ENCODE measurements at regions not wholly inside any gene's neighbourhood (a gene's known extent, or its start where the extent isn't known, plus 50 kb on each side); places are given as distances from the start of the nearest gene placed in this dataset.

DNA sequence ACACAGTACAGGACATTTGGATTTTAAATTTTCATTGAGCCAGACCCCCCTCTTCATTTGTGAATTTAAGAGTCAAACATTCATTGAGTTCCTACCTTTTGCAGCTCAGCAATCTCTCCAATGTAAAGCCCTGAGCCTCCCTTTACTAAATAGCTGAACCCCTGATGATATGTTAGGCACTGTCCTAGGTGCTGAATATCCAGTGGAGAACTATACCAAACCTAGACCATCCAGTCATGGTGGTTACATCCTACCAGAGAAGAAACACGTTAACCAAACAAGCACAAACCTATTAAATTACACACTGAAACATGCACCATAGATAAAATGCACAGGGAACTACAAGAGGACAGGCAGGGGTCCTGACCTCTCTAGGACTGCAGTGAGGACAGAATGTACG lies 1585.3 kb upstream of the TMEM132C start:
- TF ChIP-seq, protein P1, sequence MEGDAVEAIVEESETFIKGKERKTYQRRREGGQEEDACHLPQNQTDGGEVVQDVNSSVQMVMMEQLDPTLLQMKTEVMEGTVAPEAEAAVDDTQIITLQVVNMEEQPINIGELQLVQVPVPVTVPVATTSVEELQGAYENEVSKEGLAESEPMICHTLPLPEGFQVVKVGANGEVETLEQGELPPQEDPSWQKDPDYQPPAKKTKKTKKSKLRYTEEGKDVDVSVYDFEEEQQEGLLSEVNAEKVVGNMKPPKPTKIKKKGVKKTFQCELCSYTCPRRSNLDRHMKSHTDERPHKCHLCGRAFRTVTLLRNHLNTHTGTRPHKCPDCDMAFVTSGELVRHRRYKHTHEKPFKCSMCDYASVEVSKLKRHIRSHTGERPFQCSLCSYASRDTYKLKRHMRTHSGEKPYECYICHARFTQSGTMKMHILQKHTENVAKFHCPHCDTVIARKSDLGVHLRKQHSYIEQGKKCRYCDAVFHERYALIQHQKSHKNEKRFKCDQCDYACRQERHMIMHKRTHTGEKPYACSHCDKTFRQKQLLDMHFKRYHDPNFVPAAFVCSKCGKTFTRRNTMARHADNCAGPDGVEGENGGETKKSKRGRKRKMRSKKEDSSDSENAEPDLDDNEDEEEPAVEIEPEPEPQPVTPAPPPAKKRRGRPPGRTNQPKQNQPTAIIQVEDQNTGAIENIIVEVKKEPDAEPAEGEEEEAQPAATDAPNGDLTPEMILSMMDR (IDR thresholded peaks at IDR 0.05): no peak
- no peak for TF ChIP-seq POLR2A (IDR thresholded peaks at IDR 0.05)

Data from heart left ventricle (tissue), 13 donors.